Bronchial epithelial cell (primary cell): ENCODE measurements at regions not wholly inside any gene's neighbourhood (a gene's known extent, or its start where the extent isn't known, plus 50 kb on each side); places are given as distances from the start of the nearest gene placed in this dataset.

Source experiments
- DNase-seq: peaks from one replicate; pipeline ENCODE4 v3.0.0-alpha.2; 2010; ENCODE audit warnings: low read depth
- FAIRE-seq: peaks from 2 replicates; lab custom pipeline; 2011; peaks lifted over from hg19 to GRCh38; lab: Jason Lieb, UNC
- H3K27me3 ChIP-seq: 2 replicates; pipeline ENCODE4 v1.5.1; 2011; ENCODE audit warnings: low read length; ENCODE audit not compliant: control insufficient read depth, insufficient read depth
- H3K36me3 ChIP-seq: 2 replicates; pipeline ENCODE4 v1.5.1; 2011; ENCODE audit warnings: low read length; ENCODE audit not compliant: control insufficient read depth, insufficient read depth
- H3K4me3 ChIP-seq: 2 replicates; pipeline ENCODE4 v1.5.1; 2011; ENCODE audit warnings: mild to moderate bottlenecking, low read depth, low read length, control low read depth
- TF ChIP-seq, protein P1 (sequence below): IDR thresholded peaks from 2 replicates; pipeline ENCODE4 v1.5.1; 2011; ENCODE audit warnings: mild to moderate bottlenecking, moderate library complexity, low read length, control low read depth, inconsistent platforms; ENCODE audit not compliant: insufficient read depth, severe bottlenecking

DNA sequence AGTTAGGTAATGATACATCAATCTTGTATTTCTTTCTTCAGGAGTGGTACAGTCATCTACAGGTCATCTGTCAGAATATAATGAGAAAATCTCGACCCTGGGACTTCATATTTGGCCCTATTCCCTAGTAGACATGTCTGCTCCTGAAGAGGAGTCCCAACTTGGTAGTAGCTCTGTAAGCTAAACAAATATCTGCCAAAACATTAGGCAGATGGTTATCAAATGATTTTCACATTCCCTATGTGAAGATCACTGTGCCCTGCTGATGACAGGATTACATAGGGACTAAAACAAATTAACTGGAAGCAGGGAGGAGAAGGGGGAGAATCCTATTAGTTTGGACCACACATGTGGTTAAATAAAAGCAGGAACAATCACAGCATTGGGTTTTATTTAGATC, 138.6 kb upstream of the NFIB start:
- DNase-seq (peak; percentile 78), FAIRE-seq (no peak)
- H3K27me3 ChIP-seq: peaks cover 1% of the 10 kb centered on the region
- no peak overlapping the region for H3K4me3 ChIP-seq
- no peaks in the 10 kb centered on the region for H3K36me3 ChIP-seq
- TF ChIP-seq, protein P1, sequence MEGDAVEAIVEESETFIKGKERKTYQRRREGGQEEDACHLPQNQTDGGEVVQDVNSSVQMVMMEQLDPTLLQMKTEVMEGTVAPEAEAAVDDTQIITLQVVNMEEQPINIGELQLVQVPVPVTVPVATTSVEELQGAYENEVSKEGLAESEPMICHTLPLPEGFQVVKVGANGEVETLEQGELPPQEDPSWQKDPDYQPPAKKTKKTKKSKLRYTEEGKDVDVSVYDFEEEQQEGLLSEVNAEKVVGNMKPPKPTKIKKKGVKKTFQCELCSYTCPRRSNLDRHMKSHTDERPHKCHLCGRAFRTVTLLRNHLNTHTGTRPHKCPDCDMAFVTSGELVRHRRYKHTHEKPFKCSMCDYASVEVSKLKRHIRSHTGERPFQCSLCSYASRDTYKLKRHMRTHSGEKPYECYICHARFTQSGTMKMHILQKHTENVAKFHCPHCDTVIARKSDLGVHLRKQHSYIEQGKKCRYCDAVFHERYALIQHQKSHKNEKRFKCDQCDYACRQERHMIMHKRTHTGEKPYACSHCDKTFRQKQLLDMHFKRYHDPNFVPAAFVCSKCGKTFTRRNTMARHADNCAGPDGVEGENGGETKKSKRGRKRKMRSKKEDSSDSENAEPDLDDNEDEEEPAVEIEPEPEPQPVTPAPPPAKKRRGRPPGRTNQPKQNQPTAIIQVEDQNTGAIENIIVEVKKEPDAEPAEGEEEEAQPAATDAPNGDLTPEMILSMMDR: no peak

DNA sequence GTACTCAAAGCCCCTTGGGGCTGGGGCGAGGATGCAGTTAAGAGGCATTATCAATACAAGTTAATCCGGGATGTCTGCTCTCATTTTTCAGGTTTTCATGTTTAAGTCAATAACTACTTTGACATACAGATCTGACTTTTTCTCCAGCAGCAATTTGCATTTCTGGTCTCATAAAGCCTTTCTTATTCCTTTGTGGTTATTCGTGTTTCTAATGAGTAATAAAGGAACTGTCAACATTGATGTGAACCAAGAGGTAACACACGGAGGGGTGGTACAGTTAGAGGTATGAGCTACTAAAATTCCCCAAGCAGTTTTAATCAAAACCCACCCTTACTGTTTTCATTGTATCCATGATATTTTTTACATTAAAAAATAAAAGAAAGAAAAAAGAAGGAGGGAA, 138.0 kb upstream of the NFIB start:
- no peak overlapping the region for H3K4me3 ChIP-seq
- FAIRE-seq (no peak), DNase-seq (no peak)
- TF ChIP-seq, protein P1: no peak
- no peaks in the 10 kb centered on the region for H3K36me3 ChIP-seq
- peaks cover 1% of the 10 kb centered on the region for H3K27me3 ChIP-seq

DNA sequence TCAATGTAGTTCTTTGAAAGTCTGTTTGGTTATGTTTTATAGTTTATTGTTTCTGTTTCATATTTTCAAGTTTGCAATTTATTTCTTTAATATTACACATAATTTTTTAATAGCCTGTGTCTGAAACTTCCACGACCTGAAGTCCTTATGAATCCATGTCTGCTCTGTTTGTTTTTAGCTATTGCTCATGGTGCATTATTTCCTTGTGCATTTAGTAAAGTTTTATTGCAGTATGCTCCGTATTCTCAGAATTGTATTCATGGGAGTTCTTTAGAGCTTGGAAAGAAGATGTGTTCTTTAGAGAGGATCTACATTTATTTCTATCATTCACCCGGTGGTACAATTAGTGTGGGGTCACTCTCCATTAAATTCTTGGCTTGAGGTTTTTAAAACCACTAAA, 133.2 kb upstream of the NFIB start:
- Histone ChIP-seq H3K36me3 (no peaks in the 10 kb centered on the region), H3K4me3 (no peak overlapping the region), H3K27me3 (peaks cover 1% of the 10 kb centered on the region)
- DNase-seq (no peak), FAIRE-seq (no peak)
- TF ChIP-seq, protein P1: no peak

DNA sequence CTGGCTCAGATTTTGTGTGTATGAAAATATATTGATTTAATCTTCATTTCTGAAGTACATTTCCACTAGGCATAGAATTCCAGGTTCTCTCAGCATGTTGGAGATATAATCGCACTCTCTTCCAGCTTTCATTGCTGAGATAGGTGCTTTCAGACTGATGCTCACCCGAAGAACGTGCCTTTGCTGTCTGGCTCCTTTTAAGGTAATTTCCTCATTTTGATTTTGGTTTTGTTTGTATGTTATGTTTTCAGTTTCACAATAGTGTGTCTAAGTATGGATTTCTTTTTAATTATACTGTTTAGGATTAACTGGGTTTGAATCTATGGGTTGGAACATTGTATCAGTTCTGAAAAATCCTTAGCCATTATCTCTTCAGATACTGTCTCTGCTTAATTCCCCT, 132.0 kb upstream of the NFIB start:
- TF ChIP-seq, protein P1: no peak
- no peak overlapping the region for H3K4me3 ChIP-seq
- FAIRE-seq (no peak), DNase-seq (no peak)
- H3K36me3 ChIP-seq: no peaks in the 10 kb centered on the region
- H3K27me3 ChIP-seq: peaks cover 1% of the 10 kb centered on the region

DNA sequence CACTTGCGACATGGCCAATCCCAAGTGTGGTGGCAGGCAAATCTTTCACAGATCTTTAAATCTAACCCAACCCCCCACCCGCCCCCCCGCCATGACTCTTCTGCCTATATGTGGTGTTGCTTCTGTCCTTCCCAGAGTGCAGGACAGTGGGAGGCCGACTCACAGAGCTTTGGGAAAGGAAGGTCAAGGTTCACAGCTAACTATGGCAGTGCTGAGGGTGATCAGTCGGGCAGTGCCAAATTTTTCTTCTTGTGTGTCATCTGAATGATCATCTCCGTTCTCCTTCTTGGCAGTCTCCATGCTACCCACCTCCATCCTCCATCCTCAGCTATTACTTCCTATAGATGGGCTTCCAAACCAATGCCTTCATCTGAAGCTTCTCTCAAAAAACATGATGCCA, 129.0 kb upstream of the NFIB start:
- no peak for FAIRE-seq
- no peaks in the 10 kb centered on the region for H3K27me3 ChIP-seq
- H3K4me3 ChIP-seq: no peak overlapping the region
- H3K36me3 ChIP-seq: no peaks in the 10 kb centered on the region
- DNase-seq: no peak
- TF ChIP-seq, protein P1: no peak

DNA sequence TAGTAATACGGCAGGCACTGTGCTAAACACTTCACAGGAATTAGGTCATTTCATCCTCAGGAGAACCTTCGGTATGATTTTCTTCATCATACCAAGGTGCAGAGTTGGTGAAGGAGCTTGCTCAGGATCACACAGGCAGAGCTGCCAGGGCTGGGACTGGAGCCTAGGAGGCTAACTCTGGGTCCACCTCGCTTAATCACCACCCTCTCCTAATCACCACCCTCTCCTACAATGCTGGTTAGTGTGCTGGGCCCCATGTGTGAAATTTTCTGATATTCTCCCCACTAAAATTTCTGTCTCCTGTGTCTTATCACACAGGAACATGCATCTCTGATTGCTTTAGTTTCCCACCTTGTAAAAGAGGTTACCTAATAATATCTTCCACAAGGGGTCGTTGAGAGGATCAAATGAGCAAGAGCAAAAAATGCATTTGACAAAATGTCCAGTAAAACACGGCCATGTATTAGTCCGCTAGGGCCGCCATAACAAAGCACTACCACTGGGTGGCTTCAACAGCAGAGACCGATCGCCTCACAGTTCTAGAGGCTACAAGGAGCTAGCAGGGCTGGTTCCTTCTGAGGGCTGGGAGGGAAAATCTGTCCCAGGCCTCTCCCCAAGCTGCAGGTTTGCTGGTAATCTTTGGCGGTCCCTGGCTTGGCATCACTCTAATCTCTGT, 128.2 kb upstream of the NFIB start:
- no peak for FAIRE-seq

More for the DNA sequence above, 128.2 kb upstream of the NFIB start:
- Histone ChIP-seq H3K4me3 (no peak overlapping the region), H3K27me3 (no peaks in the 10 kb centered on the region), H3K36me3 (no peaks in the 10 kb centered on the region)
- TF ChIP-seq, protein P1: peak; percentile 7
- DNase-seq: no peak
